ENCODE measurements at regions not wholly inside any gene's neighbourhood (a gene's known extent, or its start where the extent isn't known, plus 50 kb on each side); places are given as distances from the start of the nearest gene placed in this dataset.

- H3K4me3 Mint-ChIP-seq = no peak overlapping the region
- Histone ChIP-seq H3K9me3 (replicated peaks in 1 of 2; ENCODE audit: control insufficient read depth in 1 of 2, insufficient read depth in 1 of 2, low read length in 2 of 2) (no peaks in the 10 kb centered on the region), H2AFZ (ENCODE audit: insufficient read depth, low read depth, low read length, poor library complexity, severe bottlenecking) (no peak overlapping the region), H3K79me2 (ENCODE audit: insufficient read depth, low read length) (no peaks in the 10 kb centered on the region), H3K4me3 (replicated peaks in 1 of 3; ENCODE audit: low read depth in 2 of 3, low read length in 3 of 3) (no peak overlapping the region), H3K36me3 (replicated peaks in 1 of 2; ENCODE audit: control insufficient read depth in 1 of 2, insufficient read depth in 2 of 2, low read length in 2 of 2) (no peaks in the 10 kb centered on the region), H3K27me3 (ENCODE audit: control insufficient read depth in 2 of 2, insufficient read depth in 2 of 2, low read length in 2 of 2) (no peaks in the 10 kb centered on the region), H3K4me1 (ENCODE audit: control insufficient read depth in 1 of 2, insufficient read depth in 2 of 2, low read length in 2 of 2) (no peaks in the 10 kb centered on the region), H3K27ac (ENCODE audit: low read depth in 1 of 2, low read length in 2 of 2) (no peak overlapping the region), H3K9ac (ENCODE audit: insufficient read depth, low read length, poor library complexity, severe bottlenecking) (no peak overlapping the region), H3K4me2 (replicated peaks; ENCODE audit: extremely low read depth, low read length, poor library complexity, severe bottlenecking) (no peak overlapping the region), H4K20me1 (ENCODE audit: insufficient read depth, low read length) (no peaks in the 10 kb centered on the region)
- WGBS (ENCODE audit: insufficient coverage) = 100% methylated on average over 1 of the region's 4 CpGs
- H3K9me3 Mint-ChIP-seq = peaks cover 0 to 3% (median 0%) of the 10 kb centered on the region in 7 donors
- H3K4me1 Mint-ChIP-seq = no peaks in the 10 kb centered on the region
- intact Hi-C loops (cut with micrococcal nuclease) = no loop called here
- peaks cover 0 to 2% of the 10 kb centered on the region in 2 donors for H3K36me3 Mint-ChIP-seq
- no peak overlapping the region for H3K27ac Mint-ChIP-seq
- no peaks in the 10 kb centered on the region for H3K27me3 Mint-ChIP-seq (ENCODE audit: low read depth in 3 of 3)
- DNase-seq = no peak
- TF ChIP-seq CTCF (IDR thresholded peaks at IDR 0.05) = no peak
Observed at GRCh38 chr2:144124882-144125281, 395.0 kb downstream of the ZEB2 start.

- no peak overlapping the region for H3K27ac Mint-ChIP-seq
- WGBS (ENCODE audit: insufficient coverage) = no CpG with 5 or more reads among the region's 4 CpGs
- Histone ChIP-seq H3K9ac (ENCODE audit: insufficient read depth, low read length, poor library complexity, severe bottlenecking) (no peak overlapping the region), H3K4me1 (ENCODE audit: control insufficient read depth in 1 of 2, insufficient read depth in 2 of 2, low read length in 2 of 2) (no peaks in the 10 kb centered on the region), H4K20me1 (ENCODE audit: insufficient read depth, low read length) (no peaks in the 10 kb centered on the region), H3K27me3 (ENCODE audit: control insufficient read depth in 2 of 2, insufficient read depth in 2 of 2, low read length in 2 of 2) (no peaks in the 10 kb centered on the region), H3K79me2 (ENCODE audit: insufficient read depth, low read length) (no peaks in the 10 kb centered on the region), H3K27ac (ENCODE audit: low read depth in 1 of 2, low read length in 2 of 2) (no peak overlapping the region), H3K9me3 (replicated peaks in 1 of 2; ENCODE audit: control insufficient read depth in 1 of 2, insufficient read depth in 1 of 2, low read length in 2 of 2) (no peaks in the 10 kb centered on the region), H3K4me3 (replicated peaks in 1 of 3; ENCODE audit: low read depth in 2 of 3, low read length in 3 of 3) (no peak overlapping the region), H3K4me2 (replicated peaks; ENCODE audit: extremely low read depth, low read length, poor library complexity, severe bottlenecking) (no peak overlapping the region), H3K36me3 (replicated peaks in 1 of 2; ENCODE audit: control insufficient read depth in 1 of 2, insufficient read depth in 2 of 2, low read length in 2 of 2) (no peaks in the 10 kb centered on the region), H2AFZ (ENCODE audit: insufficient read depth, low read depth, low read length, poor library complexity, severe bottlenecking) (no peak overlapping the region)
- H3K4me3 Mint-ChIP-seq = no peak overlapping the region
- no peaks in the 10 kb centered on the region for H3K36me3 Mint-ChIP-seq
- intact Hi-C loops (cut with micrococcal nuclease) = no loop called here
- H3K9me3 Mint-ChIP-seq = peaks cover 0 to 6% (median 0%) of the 10 kb centered on the region in 7 donors
- H3K4me1 Mint-ChIP-seq = no peaks in the 10 kb centered on the region
- TF ChIP-seq CTCF (IDR thresholded peaks at IDR 0.05) = no peak
- peaks cover 0 to 1% (median 0%) of the 10 kb centered on the region in 3 donors for H3K27me3 Mint-ChIP-seq (ENCODE audit: low read depth in 3 of 3)
- no peak for DNase-seq
Observed at GRCh38 chr2:144120487-144120886, 399.4 kb downstream of the ZEB2 start.

Data from CD14-positive monocyte (primary cell).